ENCODE measurements at regions not wholly inside any gene's neighbourhood (a gene's known extent, or its start where the extent isn't known, plus 50 kb on each side); places are given as distances from the start of the nearest gene placed in this dataset.
"Not testable (repeated sequence)": the region's sequence is repeated elsewhere in the genome, so short reads cannot be mapped to it uniquely, and the experiment has no call there.

- peak; percentile 68 for DNase-seq
Measured at GRCh38 chr1:199243423-199244061, 604.7 kb downstream of the PTPRC start.

GRCh38 chr1:199245946-199246345 lies 607.1 kb downstream of the PTPRC start:
- DNase-seq = no peak

GRCh38 chr1:199246716-199247115 lies 607.9 kb downstream of the PTPRC start:
- DNase-seq = no peak

- DNase-seq = no peak
Measured at GRCh38 chr1:199247891-199248290, 609.1 kb downstream of the PTPRC start.

GRCh38 chr1:199254040-199254439 lies 615.2 kb downstream of the PTPRC start:
- not testable (repeated sequence) for DNase-seq

GRCh38 chr1:199261328-199261727 lies 622.5 kb downstream of the PTPRC start:
- DNase-seq = no peak

GRCh38 chr1:199264283-199264682 lies 625.4 kb downstream of the PTPRC start:
- DNase-seq = no peak

- no peak for DNase-seq
Measured at GRCh38 chr1:199264911-199265310, 626.1 kb downstream of the PTPRC start.

GRCh38 chr1:199265319-199265718 lies 626.5 kb downstream of the PTPRC start:
- DNase-seq = no peak

GRCh38 chr1:199269241-199269640 lies 630.4 kb downstream of the PTPRC start:
- DNase-seq = no peak

- DNase-seq = no peak
Measured at GRCh38 chr1:199272139-199272544, 633.3 kb downstream of the PTPRC start.

GRCh38 chr1:199272628-199273086 lies 633.8 kb downstream of the PTPRC start:
- DNase-seq = no peak

- no peak for DNase-seq
Measured at GRCh38 chr1:199273837-199274379, 635.1 kb downstream of the PTPRC start.

- DNase-seq = no peak
Measured at GRCh38 chr1:199279067-199279466, 640.2 kb downstream of the PTPRC start.

- no peak for DNase-seq
Measured at GRCh38 chr1:199279872-199280645, 641.2 kb downstream of the PTPRC start.

GRCh38 chr1:199282751-199283305 lies 644.0 kb downstream of the PTPRC start:
- DNase-seq = no peak

GRCh38 chr1:199283794-199284193 lies 645.0 kb downstream of the PTPRC start:
- DNase-seq = no peak

GRCh38 chr1:199287206-199287605 lies 648.4 kb downstream of the PTPRC start:
- DNase-seq = no peak

GRCh38 chr1:199287647-199288046 lies 648.8 kb downstream of the PTPRC start:
- no peak for DNase-seq

- no peak for DNase-seq
Measured at GRCh38 chr1:199290186-199290585, 651.3 kb downstream of the PTPRC start.

- no peak for DNase-seq
Measured at GRCh38 chr1:199291022-199291740, 652.3 kb downstream of the PTPRC start.

GRCh38 chr1:199292896-199293295 lies 654.1 kb downstream of the PTPRC start:
- DNase-seq = no peak

- no peak for DNase-seq
Measured at GRCh38 chr1:199295107-199295506, 656.3 kb downstream of the PTPRC start.

Measured in activated T-cell treated with anti-CD3 and anti-CD28 coated beads, Interleukin-2, amount 50 U/mL, for 1 hour (primary cell).